HG03108 (cell line): ENCODE measurements at regions not wholly inside any gene's neighbourhood (a gene's known extent, or its start where the extent isn't known, plus 50 kb on each side); places are given as distances from the start of the nearest gene placed in this dataset.
"Not testable (repeated sequence)": the region's sequence is repeated elsewhere in the genome, so short reads cannot be mapped to it uniquely, and the experiment has no call there.

Experiments used
- ATAC-seq: cut with Tn5 transposase; IDR thresholded peaks from one replicate; pipeline ENCODE4 v1.9.1; 2021; ENCODE audit warnings: moderate library complexity; ENCODE audit not compliant: unreplicated experiment

DNA sequence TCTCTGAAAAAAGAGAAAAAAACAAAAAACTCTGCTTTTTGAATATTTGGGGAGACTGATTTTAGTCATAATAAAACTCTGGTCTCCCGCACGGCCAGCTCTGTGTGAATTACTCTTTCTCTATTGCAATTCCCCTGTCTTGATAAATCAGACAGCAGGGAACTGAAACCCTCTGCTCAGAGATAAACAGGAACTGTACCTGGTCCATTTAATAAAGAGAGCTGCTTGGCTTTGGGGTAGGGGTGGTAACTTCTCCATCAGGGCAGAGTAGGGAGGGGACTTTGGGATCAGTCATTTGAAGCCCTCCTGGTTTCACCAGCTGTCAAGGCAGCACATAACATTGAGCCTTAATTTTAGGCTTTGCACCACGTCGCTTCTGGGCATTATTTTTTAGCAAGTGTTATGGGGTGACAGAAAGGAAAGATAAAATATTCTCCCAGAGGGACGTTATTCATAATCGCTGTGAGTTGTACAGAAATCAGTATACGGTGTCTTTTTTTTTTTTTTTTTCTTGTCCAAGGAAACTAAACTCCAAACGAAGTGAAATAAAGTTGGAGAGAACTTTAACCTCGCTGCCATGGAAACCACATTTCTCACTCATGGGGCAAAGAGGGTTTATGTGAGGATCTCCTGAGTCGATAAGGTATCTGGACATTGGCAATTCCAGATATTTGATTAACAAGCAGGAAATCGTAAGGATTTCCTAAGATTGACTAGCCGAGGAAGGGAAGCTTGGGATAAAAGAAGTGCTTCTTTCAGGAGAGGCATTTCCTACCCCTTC, 99.0 kb upstream of the MRI1 start:
- no peak for ATAC-seq

DNA sequence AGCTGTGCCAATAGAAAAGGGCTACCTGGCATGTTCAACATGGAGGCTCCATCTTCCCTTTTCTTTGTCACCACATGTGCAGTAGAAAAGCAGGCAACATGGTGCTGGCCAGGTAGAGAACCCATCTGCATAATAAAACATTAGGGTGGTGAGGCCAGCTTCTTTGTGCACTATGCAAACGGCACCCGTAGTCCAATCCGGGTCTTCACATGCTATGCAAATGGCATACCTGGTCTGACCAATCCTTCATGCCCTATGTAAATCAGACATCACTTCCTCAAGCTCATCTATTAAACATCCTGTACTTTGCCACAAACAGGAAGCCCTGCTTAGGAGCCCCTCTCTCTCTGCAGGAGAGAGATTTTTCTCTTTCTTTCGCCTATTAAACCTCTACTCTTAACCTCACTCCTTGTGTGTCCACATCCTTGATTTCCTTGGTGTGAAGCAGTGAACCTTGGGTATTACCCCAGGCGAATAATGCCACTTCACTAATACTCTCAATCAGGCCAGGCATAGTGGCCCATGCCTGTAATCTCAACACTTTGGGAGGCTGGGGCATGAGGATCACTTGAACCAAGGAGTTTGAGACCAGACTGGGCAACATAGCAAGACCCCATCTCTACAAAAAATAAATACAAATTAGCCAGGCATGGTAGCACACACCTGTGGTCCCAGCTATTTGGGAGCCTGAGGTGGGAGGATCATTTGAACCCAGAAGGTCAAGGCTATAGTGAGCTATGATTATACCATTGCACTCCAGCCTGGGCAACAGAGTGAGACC, 111.3 kb upstream of the MRI1 start:
- no peak for ATAC-seq

DNA sequence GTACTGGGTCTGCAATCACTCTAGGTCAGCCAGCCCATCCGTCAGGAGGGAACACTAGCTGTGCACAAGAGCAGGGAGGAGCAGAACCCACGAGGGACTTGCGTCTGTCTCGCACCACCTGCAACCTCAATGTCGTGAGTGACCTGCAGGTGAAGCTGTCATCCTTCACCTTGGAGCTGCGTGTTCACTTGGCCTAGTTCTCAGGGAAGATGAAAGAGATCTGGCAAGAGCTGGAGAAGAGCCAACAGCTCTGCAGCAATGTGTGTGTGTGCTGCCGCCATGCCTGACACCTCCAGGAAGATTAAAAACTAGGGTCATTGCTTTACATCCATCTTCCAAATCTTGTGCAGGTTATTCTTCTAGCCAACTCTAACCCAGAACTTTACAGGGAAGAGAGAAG, 117.6 kb upstream of the MRI1 start:
- no peak for ATAC-seq

DNA sequence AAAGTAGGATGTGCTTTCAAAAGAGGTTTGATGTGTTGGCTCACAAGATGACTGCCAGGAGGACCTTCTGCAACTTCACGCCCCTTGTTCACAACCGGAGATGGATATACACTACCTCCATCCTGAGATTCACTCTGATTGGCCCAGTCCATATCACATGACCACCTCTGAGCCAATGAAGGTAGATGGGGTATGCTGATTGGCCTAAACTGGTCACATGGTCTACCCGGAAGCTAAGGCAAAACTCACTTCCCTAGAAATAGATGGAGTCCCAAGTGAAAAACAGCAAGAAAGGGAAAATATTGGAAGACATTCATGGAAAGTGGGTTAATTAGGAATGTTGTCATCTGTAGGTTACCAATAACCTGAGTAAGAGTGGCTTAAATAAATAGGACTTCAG, 119.7 kb upstream of the MRI1 start:
- ATAC-seq, result no peak

DNA sequence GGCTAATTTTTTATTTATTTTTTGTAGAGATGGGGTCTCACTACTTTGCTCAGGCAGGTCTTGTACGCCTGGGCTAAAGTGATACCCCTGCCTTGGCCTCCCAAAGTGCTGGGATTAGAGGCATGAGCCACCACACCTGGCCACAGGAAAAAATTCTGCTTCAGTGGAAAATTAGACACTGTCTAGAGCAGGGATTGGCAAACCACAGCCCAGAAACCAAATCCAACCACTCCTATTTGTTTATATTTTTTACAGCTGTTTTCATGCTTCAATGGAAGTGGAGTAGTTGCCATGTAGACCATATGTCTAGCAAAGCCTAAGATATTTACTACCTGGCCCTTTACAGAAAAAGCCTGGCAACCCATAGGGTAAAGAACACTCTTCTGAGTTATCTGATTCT, 123.7 kb upstream of the MRI1 start:
- no peak for ATAC-seq

DNA sequence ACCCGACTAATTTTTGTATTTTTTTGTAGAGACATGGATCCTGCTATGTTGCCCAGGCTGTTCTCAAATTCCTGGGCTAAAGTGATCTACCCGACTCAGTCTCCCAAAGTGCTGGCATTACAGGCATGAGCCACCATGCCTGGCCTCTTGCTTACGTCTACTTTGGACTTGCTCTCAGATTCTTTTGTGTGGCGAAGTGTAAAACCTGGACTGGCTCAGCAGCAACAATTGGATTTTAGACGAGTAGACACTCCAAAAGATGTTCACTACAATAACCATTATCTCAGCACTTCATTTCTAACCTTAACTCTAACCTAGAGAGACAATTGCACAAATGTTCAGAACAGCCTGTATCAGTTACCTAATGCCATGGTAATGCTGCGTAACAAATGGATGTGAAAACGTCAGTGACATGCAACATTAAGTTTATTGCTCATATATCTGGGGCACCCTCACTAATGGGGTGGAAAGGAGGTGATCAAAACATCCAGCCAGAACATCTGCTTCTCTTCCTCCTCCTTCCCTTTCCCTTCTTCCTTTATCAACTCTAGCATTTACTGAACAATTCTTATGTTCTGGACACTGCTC, 124.9 kb upstream of the MRI1 start:
- ATAC-seq, result no peak

DNA sequence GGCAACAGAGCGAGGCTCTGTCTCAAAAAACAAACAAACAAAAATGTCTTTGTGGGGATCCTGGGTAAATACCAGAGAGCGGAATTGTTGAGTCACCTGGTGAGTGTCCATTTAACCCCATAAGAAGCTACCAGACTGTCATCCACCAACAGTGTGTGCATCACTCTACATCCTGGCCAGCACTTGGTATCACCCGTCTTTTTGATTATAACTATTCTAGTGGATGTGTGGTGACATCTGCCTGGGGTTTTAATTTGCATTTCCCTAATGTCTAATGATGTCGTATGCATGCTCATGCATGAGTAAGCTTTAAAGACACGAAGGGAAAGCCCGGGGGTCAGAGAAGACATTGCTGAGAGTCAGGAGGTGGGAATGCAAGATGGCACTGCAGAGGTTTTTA, 126.7 kb upstream of the MRI1 start:
- no peak for ATAC-seq

DNA sequence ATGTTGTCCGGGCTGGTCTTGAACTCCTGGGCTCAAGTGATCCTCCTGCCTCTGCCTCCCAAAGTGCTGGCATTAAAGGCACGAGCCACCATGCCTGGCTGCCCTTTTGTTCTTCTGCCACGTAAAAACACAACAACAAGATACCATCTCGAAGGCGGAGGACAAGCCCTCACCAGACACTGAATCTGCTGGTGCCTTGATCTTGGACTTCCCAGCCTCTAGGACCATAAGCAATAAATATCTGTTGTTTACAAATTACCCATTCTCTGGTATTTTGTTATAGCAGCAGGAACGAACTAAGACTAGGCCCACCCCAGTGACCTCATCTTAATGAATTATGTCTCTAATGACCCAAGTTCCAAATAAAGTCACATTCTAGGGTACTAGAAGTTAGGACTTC, 128.4 kb upstream of the CACNA1A start:
- no peak for ATAC-seq

DNA sequence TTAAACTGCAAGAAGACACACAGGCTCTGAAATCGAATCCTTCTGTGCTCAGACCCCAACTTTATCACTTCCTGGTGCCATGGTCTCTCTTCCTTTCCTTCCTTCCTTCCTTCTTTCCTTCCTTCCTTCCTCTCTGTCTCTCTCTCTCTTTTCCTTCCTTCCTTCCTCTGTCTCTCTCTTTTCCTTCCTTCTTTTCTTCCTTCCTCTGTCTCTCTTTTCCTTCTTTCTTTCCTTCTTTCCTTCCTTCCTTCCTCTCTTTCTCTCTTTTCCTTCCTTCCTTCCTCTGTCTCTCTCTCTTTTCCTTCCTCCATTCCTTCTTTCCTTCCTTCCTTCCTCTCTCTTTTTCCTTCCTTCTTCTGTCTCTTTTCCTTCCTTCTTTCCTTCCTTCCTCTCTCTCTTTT, 127.2 kb upstream of the CACNA1A start:
- no peak for ATAC-seq

DNA sequence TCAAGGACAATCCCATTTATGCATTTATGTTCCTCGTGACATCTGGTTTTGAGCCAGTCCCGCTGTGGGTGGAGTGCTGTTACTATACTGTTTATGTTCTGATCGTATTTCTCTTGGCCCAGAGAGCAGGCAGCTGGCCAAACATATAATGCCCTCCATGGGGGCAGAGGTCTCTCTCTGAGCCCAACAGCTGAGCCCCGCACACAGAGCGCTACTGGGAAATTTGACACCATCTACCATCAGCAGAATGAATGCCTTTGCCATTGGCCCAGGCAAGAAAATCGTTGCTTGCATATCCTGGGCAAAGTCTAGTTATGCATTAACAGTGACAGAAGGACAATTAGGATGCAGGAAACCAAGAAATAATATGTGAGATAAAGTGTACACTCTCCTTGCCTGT, 126.8 kb upstream of the CACNA1A start:
- ATAC-seq, result no peak

DNA sequence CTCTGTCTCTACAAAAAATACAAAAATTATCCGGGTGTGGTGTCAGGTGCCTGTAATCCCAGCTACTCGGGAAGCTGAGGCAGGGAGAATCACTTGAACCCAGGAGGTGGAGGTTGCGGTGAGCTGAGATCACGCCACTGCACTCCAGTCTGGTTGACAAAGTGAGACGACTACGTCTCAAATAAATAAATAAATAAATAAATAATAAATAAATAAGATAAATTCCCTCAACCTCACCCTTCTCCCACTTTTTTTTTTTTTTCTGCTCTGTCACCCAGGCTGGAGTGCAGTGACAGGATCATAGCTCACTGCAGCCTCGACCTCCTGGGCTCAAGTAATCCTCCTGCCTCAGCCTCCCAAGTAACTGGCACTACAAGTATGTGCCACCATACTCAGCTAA, 125.9 kb upstream of the CACNA1A start:
- ATAC-seq, result not testable (repeated sequence)

DNA sequence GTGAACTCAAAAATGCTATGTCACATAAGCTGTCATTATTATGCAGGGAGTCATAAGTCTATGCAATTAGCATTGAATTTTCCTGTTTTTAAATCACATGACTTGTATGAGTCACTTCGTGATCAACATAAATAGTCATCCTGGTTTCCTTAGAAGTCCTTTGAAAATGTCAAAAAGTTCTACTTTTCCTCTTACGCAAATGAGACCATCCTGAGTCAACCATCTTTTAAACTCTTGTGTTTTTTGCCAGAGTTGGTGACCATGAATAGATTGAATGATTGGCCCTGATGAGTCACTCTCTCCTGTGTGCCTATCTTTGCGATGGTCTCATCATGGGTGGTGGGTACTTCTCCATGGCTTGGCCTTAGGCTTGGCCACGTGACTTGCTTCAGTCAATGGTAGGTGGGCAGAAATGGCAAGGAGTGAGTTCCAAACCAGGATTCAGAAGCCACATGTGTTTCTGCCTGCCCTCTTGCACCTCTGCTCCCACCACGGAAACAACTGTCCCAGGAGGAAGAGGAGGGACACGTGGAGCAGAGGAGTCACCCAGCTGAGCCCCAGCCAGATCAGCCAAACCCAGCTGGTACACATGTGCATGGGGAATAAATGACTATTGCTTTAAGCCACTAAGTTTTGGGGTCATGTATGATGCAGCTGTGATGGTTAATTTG, 123.5 kb upstream of the CACNA1A start:
- no peak for ATAC-seq

DNA sequence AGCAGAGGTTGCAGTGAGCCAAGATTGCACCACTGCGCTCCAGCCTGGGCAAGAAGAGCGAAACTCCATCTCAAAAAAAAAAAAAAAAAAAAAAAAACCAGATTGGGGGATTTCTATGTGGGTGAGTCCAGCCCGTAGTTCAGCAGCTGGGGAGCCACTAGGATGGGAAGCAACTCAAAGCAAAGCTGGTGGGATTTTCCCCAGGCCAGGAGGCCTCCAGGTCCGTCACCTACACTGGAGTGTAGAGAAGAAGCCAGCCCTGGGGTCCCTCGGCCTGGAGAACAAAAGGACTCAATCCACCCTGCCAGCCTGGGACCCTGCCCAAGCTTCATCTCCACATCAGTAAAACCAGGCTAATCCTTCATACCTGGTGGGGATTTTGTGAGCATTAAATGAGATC, 121.3 kb upstream of the CACNA1A start:
- no peak for ATAC-seq

DNA sequence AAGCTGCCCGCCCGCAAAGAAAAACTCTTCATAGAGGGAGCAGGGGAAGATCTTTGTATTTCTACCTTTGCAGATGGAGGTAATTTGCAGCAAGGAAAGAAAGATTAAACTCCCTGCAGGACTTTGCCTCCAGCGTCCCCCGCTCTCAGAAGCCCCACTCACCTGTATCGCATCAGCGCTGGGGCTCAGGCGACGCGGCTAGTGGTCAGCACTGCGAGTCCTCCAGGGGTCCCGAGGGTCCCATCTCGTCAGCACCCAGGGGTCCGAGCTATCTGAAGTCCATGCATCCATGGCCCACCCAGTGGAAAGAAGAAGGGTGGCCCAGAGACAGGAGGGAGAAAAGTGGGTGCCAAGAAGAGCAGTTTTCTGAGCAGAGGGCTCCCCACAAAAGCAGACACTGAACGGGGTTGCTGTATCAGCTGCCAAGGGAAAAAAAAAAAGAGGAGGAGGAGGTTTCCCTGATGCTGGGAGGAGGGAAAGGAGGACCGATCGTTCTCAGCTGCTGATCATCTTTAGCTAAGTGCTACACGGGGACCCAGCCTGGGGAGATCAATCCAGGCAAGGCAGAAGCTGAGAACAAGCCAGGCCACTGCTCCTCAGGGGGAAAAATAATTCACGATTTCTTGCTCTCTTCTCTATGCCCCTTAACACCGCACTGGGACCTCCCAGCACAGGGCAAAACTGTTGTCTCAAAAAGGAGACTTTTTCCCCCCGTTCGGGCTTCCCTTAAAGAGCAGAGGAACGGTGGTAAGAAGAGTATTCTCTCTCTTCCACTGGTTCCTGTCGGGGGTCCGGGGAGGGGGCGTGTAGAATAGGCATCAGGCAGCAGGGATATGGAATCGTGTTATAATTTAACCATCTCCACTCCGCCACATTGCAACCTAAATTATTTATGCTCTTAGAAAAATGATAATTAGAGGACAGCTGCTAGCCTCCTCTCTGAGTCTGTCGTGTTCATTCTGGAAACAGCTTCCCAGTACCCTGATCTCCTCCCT, 117.7 kb upstream of the CACNA1A start:
- ATAC-seq, result no peak

DNA sequence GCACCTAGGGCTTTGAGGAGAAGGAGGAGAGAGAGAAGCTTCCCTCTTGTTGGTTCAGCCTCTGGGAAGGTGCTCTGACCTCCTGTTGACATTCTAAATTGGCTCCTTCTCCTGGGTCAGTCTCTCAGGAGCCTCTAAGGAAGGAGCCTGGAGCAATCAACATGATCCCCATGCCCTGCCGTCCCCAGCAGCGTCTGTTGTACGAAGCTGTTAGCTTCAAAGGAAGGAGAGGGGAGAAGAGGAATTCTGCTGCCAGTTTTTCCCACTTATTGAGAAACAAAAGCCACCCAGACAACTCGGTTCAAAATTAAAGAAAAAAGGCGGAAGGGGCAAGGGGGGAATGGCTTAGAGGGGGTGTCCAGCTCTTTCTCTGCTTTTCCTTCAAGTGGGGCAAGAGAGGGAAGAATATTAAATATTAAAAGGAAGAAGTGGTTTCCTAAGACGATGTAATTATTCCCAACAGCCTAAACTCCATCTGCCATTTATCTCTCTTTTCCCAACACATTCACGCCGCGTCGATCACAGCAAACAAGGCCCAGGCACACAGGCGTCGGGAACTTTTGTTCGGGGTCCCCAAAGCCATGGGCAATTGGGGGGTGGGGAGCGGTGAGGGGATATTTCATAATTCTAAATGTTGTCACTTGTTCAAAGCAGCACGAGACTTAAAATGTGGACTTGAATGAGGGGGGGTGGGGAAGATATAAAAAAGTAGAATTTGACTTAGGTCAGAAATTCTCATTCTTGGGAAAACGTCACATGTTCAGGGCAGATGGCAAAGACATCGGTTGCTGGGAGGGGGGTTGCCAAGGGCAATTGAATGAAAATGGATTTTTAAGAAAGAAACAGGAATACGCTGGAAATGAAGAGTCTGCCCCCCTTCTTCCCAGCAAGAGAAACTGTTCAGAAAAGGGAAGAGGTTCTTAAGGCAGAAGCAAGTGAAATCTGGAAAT, 116.8 kb upstream of the CACNA1A start:
- ATAC-seq, result no peak

DNA sequence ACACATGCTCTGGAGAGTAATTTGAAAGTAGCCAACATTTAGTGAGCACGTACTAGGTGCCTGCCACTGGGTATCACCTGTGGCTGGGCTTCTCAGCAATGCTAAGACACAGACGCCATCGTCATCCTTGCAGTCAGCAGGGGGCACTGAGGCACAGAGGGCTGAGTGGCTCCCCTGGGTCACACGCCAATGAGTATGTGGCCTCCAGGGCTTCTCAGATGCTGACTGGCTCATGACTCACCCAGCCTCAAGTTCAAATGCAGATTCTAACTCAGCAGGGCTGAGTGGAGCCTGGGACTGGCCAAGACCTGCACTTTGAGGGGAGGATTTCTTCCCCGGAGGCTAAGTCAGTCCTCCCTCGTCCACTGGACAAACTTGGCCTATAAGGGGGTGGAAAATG, 115.1 kb upstream of the CACNA1A start:
- no peak for ATAC-seq

DNA sequence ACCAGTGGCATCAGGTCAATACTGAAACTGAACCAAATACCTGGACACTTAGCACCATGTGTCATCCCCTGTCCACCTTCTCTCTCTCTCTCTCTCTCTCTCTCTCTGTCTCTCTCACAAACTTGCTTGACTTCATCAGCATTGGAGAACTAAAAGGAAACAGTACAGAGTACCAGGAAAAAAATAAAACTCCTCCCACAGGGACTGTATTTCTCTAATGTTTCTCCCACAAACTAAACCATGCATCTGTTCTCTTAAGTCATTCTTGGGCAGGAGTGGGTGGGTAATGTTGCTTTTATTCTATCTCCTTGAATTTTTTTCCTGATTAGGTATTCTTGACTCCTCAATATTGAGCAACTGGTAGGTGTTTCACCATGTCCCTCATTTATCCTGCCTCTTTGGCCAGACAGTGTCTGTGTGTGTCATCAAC, 112.9 kb upstream of the CACNA1A start:
- ATAC-seq, result no peak

DNA sequence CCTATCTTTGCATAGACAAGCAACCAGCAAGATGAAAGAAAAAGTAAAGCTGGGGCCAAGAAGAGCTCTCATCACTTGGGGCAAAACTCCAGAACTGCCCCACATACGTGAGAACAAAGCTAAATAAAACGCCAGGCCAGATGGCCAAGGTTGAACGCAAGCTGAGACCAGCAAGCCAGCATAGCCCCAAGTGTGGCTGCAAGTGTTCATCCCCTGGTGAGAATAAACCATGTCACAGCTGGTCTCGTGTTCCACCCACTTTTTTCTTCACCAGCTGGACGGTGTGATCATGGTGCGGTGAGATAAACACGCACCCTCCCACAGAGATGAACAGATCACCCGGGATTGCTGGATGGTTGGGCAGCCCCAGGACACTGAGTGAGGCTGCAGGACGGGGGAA, 109.6 kb upstream of the CACNA1A start:
- ATAC-seq, result no peak

DNA sequence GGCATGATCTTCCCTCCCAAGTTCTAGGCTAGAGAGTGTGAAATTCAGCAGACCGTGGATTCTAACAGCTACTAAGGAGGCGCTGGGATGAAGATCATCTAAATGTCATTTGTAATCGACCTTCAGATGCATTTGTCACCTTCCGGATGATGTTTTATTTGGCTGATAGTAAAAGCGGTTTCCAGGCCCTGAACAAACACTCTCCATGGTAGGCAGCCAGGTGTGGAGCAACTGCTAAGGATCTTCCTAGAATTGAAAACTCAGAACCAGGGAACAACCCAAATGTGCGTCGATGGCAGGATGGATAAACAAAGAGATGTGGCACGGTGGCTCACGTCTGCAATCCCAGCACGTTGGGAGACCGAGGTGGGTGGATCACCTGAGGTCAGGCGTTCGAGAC, 107.2 kb upstream of the CACNA1A start:
- ATAC-seq, result no peak
